H9 (cell line): ENCODE measurements at regions not wholly inside any gene's neighbourhood (a gene's known extent, or its start where the extent isn't known, plus 50 kb on each side); places are given as distances from the start of the nearest gene placed in this dataset.

ENCODE experiments used
- DNase-seq: peaks from one replicate; pipeline ENCODE4 v3.0.0-alpha.2; 2017
- H2AFZ ChIP-seq: one replicate; pipeline ENCODE4 v1.6.1; 2013; ENCODE audit warnings: mild to moderate bottlenecking, low read length, control low read depth, moderate library complexity
- H2AK5ac ChIP-seq: 2 replicates; pipeline ENCODE4 v1.6.1; 2013; ENCODE audit warnings: low read length, control low read depth, mixed read lengths; ENCODE audit not compliant: insufficient read length
- H2BK120ac ChIP-seq: one replicate; pipeline ENCODE4 v1.6.1; 2013; ENCODE audit warnings: low read depth, mild to moderate bottlenecking, low read length, control low read depth, inconsistent platforms; ENCODE audit not compliant: poor library complexity, severe bottlenecking
- H2BK12ac ChIP-seq: 2 replicates; pipeline ENCODE4 v1.6.1; 2013; ENCODE audit warnings: low read length, control low read depth, mixed read lengths, low read depth; ENCODE audit not compliant: insufficient read length
- H2BK15ac ChIP-seq: 2 replicates; pipeline ENCODE4 v1.6.1; 2013; ENCODE audit warnings: low read depth, low read length, control low read depth
- H2BK20ac ChIP-seq: one replicate; pipeline ENCODE4 v1.6.1; 2013; ENCODE audit warnings: low read depth, mild to moderate bottlenecking, low read length, control low read depth, inconsistent platforms; ENCODE audit not compliant: poor library complexity, severe bottlenecking
- H2BK5ac ChIP-seq: 2 replicates; pipeline ENCODE4 v1.6.1; 2013; ENCODE audit warnings: low read length, control low read depth, mixed read lengths; ENCODE audit not compliant: insufficient read length
- H3K14ac ChIP-seq: 2 replicates; pipeline ENCODE4 v1.6.1; 2013; ENCODE audit warnings: low read length, control low read depth; ENCODE audit not compliant: insufficient read depth
- H3K18ac ChIP-seq: 2 replicates; pipeline ENCODE4 v1.6.1; 2013; ENCODE audit warnings: low read depth, mild to moderate bottlenecking, mixed read lengths, low read length, control low read depth; ENCODE audit not compliant: insufficient read length
- H3K23ac ChIP-seq: 2 replicates; pipeline ENCODE4 v1.6.1; 2013; ENCODE audit warnings: low read length, control low read depth, mixed read lengths, low read depth; ENCODE audit not compliant: insufficient read length
- H3K23me2 ChIP-seq: 2 replicates; pipeline ENCODE4 v1.6.1; 2013; ENCODE audit warnings: low read depth, mild to moderate bottlenecking, mixed read lengths, low read length, control low read depth; ENCODE audit not compliant: insufficient read length, poor library complexity, severe bottlenecking
- H3K27ac ChIP-seq: 2 replicates; pipeline ENCODE4 v1.5.1; 2013; ENCODE audit warnings: low read length, control low read depth, mixed read lengths, low read depth; ENCODE audit not compliant: insufficient read length
- H3K27me3 ChIP-seq: 2 replicates; pipeline ENCODE4 v1.6.1; 2013; ENCODE audit warnings: low read length, control low read depth, inconsistent platforms; ENCODE audit not compliant: insufficient read depth
- H3K4ac ChIP-seq: 2 replicates; pipeline ENCODE4 v1.6.1; 2013; ENCODE audit warnings: low read depth, mild to moderate bottlenecking, control low read depth, inconsistent platforms, low read length, moderate library complexity
- H3K4me1 ChIP-seq: 2 replicates; pipeline ENCODE4 v1.6.1; 2013; ENCODE audit warnings: low read length, control low read depth, inconsistent platforms; ENCODE audit not compliant: insufficient read depth
- H3K4me2 ChIP-seq: 2 replicates; pipeline ENCODE4 v1.6.1; 2013; ENCODE audit warnings: low read length, control low read depth, mixed read lengths; ENCODE audit not compliant: insufficient read length, insufficient read depth
- H3K56ac ChIP-seq: 2 replicates; pipeline ENCODE4 v1.6.1; 2013; ENCODE audit warnings: low read depth, mild to moderate bottlenecking, mixed read lengths, low read length, control low read depth; ENCODE audit not compliant: insufficient read length
- H3K79me1 ChIP-seq: 2 replicates; pipeline ENCODE4 v1.6.1; 2013; ENCODE audit warnings: low read depth, mild to moderate bottlenecking, moderate library complexity, low read length, control low read depth, inconsistent platforms; ENCODE audit not compliant: insufficient read depth, poor library complexity, severe bottlenecking
- H3K79me2 ChIP-seq: 2 replicates; pipeline ENCODE4 v1.6.1; 2013; ENCODE audit warnings: low read length, control low read depth, inconsistent platforms; ENCODE audit not compliant: insufficient read depth
- H3K9ac ChIP-seq: 2 replicates; pipeline ENCODE4 v1.6.1; 2013; ENCODE audit warnings: low read length, control low read depth, mixed read lengths; ENCODE audit not compliant: insufficient read length; ENCODE audit errors: extremely low read depth
- H3K9me3 ChIP-seq: one replicate; pipeline ENCODE4 v1.6.1; 2013; ENCODE audit warnings: low read depth, low read length, inconsistent platforms; ENCODE audit not compliant: control insufficient read depth
- H3T11ph ChIP-seq: one replicate; pipeline ENCODE4 v1.6.1; 2013; ENCODE audit warnings: mild to moderate bottlenecking, low read length, control low read depth, inconsistent platforms
- H4K20me1 ChIP-seq: one replicate; pipeline ENCODE4 v1.6.1; 2013; ENCODE audit not compliant: control insufficient read depth, insufficient read length, insufficient read depth
- H4K5ac ChIP-seq: 2 replicates; pipeline ENCODE4 v1.6.1; 2013; ENCODE audit warnings: low read depth, mild to moderate bottlenecking, mixed read lengths, low read length, control low read depth; ENCODE audit not compliant: insufficient read length
- H4K8ac ChIP-seq: replicated peaks from 2 replicates; pipeline ENCODE4 v1.6.1; 2013; ENCODE audit warnings: low read length, control low read depth, mixed read lengths, low read depth; ENCODE audit not compliant: insufficient read length
- H4K91ac ChIP-seq: 2 replicates; pipeline ENCODE4 v1.6.1; 2013; ENCODE audit warnings: low read depth, mild to moderate bottlenecking, moderate library complexity, mixed read lengths, low read length, control low read depth; ENCODE audit not compliant: insufficient read length
- H3K27ac Mint-ChIP-seq, 3 experiments: 2 replicates in 2 of 3; 3 replicates in 1 of 3; pipeline ENCODE4 v1.8.0; 2020 to 2021; ENCODE audit warnings: mixed read lengths in 3 of 3, mild to moderate bottlenecking in 1 of 3, moderate library complexity in 1 of 3
- H3K27me3 Mint-ChIP-seq: 2 replicates; pipeline ENCODE4 v1.8.0; 2021; ENCODE audit warnings: low read depth, mild to moderate bottlenecking, moderate library complexity, mixed read lengths
- H3K36me3 Mint-ChIP-seq, 3 experiments: 2 replicates in 2 of 3; 3 replicates in 1 of 3; pipeline ENCODE4 v1.8.0; 2020 to 2021; ENCODE audit warnings: low read depth in 3 of 3, mixed read lengths in 3 of 3; ENCODE audit not compliant: insufficient read depth in 1 of 3
- H3K4me1 Mint-ChIP-seq, 2 experiments: 2 replicates each; pipeline ENCODE4 v1.8.0; 2020; ENCODE audit warnings: mixed read lengths in 2 of 2
- H3K4me3 Mint-ChIP-seq, 2 experiments: 2 replicates in 1 of 2; 3 replicates in 1 of 2; pipeline ENCODE4 v1.8.0; 2020 to 2021; ENCODE audit warnings: mild to moderate bottlenecking in 2 of 2, mixed read lengths in 2 of 2, moderate library complexity in 1 of 2
- H3K9me3 Mint-ChIP-seq, 2 experiments: 2 replicates in 1 of 2; 3 replicates in 1 of 2; pipeline ENCODE4 v1.8.0; 2020; ENCODE audit warnings: mild to moderate bottlenecking in 2 of 2, mixed read lengths in 2 of 2, moderate library complexity in 1 of 2
- CTCF ChIP-seq: fragments of 200-600 bp; sonication (generic); conservative IDR thresholded peaks from 3 replicates; pipeline ENCODE4 v1.8.0; 2021; ENCODE audit warnings: antibody characterized with exemption, mild to moderate bottlenecking
- WGBS: extraction: QIAGEN DNeasy Blood & Tissue Kit; methylation state at CpG from one replicate; pipeline ENCODE4 v1.1.7; 2013; ENCODE audit warnings: missing lambda C conversion rate, low lambda C conversion rate, mixed read lengths; ENCODE audit not compliant: insufficient read length; ENCODE audit errors: extremely low coverage; 5-methylcytosine and 5-hydroxymethylcytosine counted together

- Mint-ChIP-seq H3K27me3 (no peaks in the 10 kb centered on the region), H3K4me3 (no peak overlapping the region), H3K36me3 (peaks cover 0 to 11% (median 0%) of the 10 kb centered on the region in 3 experiments; a peak in 4 of 7 replicates), H3K4me1 (peaks cover 14 to 15% of the 10 kb centered on the region in 2 experiments), H3K9me3 (peaks cover 7 to 10% of the 10 kb centered on the region in 2 experiments; a peak in 2 of 5 replicates), H3K27ac (no peak overlapping the region)
- H3K4ac ChIP-seq, result no peak overlapping the region
- no peak overlapping the region for H3T11ph ChIP-seq
- H3K27me3 ChIP-seq, result no peaks in the 10 kb centered on the region
- no peaks in the 10 kb centered on the region for H4K20me1 ChIP-seq
- no peak overlapping the region for H2BK20ac ChIP-seq
- no peak overlapping the region for H2AFZ ChIP-seq
- TF ChIP-seq CTCF, result no peak
- no peaks in the 10 kb centered on the region for H3K4me1 ChIP-seq
- DNase-seq, result no peak
- H3K4me2 ChIP-seq, result no peak overlapping the region
- H4K5ac ChIP-seq, result no peak overlapping the region
- no peaks in the 10 kb centered on the region for H3K79me2 ChIP-seq
- H4K8ac ChIP-seq, result no peak overlapping the region
- no peak overlapping the region for H3K56ac ChIP-seq
- H2BK120ac ChIP-seq, result no peak overlapping the region
- no peak overlapping the region for H2AK5ac ChIP-seq
- H2BK15ac ChIP-seq, result no peak overlapping the region
- H3K23ac ChIP-seq, result no peak overlapping the region
- no peak overlapping the region for H3K14ac ChIP-seq
- H3K27ac ChIP-seq, result no peak overlapping the region
- H3K79me1 ChIP-seq, result no peaks in the 10 kb centered on the region
- H2BK5ac ChIP-seq, result no peak overlapping the region
- no peaks in the 10 kb centered on the region for H3K9me3 ChIP-seq
- no peak overlapping the region for H3K9ac ChIP-seq
- no peaks in the 10 kb centered on the region for H3K23me2 ChIP-seq
- no CpG with 5 or more reads among the region's 6 CpGs for WGBS
- no peak overlapping the region for H4K91ac ChIP-seq
- H2BK12ac ChIP-seq, result no peak overlapping the region
- no peak overlapping the region for H3K18ac ChIP-seq
Measured at GRCh38 chr20:9889270-9889981, 50.5 kb upstream of the PAK5 start.
